ENCODE measurements at regions not wholly inside any gene's neighbourhood (a gene's known extent, or its start where the extent isn't known, plus 50 kb on each side); places are given as distances from the start of the nearest gene placed in this dataset.

DNA sequence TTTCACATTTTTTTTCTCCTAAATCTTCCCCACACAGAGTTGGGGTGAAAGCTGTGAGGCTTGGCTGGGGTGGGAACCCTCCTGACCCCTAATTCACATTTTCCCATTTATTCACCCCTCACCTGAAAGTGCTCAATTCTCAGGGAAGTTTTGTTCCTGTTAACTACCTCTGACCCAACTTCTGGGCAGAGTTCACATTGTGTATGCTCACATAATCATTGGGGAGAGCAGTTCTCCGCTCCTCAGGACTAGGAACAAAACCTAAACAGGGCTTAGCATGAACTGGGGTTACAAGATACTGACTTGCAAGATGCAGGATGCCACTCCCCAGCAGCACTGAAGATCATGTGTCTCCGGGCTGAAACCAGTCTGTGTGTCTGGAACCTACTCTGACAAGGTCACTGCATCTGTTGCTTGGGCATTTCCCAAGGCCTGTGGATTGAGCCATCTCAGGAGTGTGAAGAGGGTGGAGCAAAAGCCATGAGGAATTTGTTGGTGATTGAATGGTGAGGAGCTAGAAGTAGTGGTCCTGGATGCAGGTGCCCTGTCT, 258.1 kb upstream of the IGFBP3 start:
- DNase-seq, result no peak

DNA sequence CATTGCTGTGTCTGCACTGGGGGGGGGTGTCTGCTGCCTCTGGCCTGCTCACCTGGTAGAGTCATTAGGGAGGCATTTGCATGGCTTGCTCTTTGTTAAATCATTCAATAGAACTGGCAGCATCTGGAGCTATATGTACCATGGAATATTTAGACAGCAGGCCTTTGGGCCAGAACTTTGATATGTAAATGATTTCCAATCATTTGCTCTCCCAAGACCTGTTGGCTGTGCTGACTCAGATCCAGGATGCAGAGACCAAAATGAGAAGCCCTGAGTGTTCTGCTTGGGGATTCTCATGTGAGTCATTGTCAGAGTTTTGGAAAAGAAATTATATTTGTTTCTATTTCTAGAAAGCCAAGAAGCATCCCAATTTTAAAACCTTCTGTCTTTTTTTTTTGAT, 257.6 kb upstream of the IGFBP3 start:
- DNase-seq, result no peak

DNA sequence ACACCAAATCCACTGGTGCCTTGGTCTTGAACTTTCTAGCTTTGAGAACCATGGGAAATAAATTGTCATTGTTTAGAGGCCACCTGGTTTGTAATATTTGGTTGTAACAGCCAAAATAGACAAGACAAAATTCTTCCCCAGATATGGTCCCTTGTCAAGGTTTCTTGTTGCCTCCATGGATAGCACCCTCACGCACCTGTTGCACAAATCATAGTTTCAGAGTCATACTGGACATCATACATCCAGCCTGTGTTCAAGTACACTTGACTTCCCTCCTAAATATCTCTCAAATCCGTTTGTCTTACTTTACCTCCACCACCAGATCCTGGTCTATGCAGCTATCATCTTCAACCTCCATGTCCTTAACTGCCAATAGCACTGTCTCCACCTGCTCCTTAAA, 256.7 kb upstream of the IGFBP3 start:
- DNase-seq, result no peak

DNA sequence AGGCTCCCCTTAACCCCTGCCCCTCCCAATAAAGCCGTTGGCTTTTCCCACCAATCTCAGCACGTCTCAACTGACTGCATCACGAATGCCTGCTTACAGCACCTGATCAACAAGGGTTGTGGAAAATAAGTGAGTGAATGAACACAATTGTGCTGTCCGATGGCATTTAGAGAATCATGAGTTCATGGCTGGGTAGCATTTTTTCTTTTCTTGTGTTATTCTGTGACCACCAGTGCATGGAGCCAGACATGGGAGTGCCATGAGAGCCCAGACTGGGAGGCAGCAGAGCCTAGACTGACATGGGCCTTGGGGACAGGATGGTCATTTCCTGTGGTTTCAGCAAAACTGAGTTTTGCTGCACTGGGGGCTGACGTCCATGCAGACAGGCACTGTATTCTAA, 254.1 kb upstream of the IGFBP3 start:
- no peak for DNase-seq

DNA sequence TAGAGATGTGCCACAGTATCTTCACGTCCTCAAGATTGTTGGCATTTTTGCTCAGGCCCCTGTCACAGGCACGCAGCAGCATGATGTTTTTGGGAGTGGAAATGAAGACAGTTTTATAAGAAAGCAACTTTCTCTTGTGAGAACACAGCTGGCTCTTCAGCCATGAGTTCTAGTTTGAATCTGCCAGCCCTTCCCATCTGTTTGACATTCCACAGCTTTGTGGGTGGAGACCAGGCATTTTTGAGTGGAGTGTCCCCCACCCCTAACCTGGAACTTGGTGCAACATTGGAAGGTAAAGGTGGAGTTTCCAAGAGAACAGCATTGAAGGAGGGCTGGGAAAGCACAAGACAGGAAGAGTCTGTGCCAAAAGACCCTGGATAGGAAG, 253.1 kb upstream of the IGFBP3 start:
- no peak for DNase-seq

DNA sequence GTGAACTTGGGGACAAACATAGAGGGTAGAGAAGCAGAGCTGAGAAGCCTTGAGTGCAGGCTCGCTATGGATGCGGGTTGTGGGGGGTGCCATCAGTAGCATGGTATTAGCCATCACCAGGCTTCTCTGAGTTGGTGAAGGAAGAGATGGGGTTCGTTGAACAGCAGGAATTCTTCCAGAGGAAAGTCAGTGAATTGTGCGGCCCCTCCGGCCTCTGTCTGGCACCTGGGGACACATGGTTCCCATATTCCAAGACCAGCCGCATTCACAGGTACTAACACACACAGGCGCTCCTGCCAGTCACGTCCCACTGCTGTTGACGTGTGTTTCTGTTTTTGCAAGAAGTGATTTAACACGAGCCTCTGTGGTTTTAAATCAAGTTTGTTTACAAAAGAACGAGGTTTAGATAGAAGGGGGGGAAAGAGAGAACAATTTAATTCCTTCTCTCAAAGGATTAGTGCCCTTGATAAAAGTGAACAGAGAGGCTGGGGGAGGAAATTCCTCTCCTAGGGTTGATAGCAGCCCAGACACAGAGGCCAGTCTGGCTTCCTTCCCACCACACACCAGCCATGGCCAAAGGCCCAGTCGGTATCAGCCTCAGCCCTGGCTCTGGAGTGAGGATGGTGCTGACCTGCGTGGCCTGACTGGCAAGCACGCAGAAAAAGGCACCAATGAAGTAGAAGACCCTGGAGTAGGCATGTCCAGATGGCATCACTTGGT, 252.6 kb upstream of the IGFBP3 start:
- DNase-seq, result no peak

DNA sequence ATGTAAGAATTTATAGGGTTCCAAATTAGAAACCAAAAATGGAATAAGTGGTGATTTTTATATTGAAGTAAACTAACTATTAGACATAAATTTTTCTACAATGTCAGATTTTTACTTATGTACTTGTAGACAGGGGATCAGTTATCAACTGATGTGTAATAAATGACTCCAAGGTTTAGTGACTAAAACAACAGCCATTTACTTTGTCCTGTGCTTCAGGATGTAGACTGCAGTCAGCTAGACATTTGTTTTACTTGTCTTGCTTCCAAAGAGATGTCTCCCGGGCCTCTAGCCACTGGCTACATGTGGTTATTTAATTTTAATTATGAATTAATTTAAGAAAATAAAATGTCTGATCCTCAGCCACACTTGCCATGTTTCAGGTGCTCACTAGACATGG, 249.7 kb upstream of the IGFBP3 start:
- no peak for DNase-seq

DNA sequence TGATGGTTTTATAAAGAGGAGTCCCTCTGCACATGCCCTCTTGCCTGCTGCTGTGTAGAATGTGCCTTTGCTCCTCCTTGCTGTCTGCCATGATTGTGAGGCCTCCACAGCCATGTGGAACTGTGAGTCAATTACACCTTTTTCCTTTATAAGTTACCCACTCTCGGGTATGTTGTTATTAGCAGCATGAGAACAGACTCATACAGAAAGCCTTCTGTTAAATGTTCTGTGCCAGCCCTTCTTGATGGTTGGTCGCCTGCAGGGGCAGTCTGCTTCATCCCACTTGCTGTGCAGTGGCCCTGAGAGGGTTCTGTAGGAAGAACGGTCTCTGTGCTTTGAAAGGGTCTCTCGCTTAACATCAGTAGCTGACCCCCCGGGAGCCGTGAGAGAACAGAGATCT, 248.9 kb upstream of the IGFBP3 start:
- no peak for DNase-seq

DNA sequence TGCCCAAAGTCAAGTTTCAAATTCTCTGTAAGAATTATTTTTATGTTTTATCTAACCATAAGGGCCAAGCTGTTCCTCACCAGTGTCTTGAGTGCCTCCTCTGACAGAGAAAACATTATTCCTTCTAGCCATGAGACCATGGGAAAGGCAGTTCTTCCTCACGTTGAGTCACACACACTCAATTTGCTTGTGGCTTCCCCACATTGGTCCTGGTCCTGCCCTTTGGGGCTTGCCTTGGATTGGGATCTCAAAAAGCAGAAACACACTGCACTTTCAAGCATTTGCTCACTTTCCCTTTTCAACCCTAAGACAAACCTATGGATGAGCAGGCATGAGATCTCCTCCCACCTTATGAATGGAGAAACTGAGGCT, 248.3 kb upstream of the IGFBP3 start:
- DNase-seq, result no peak

DNA sequence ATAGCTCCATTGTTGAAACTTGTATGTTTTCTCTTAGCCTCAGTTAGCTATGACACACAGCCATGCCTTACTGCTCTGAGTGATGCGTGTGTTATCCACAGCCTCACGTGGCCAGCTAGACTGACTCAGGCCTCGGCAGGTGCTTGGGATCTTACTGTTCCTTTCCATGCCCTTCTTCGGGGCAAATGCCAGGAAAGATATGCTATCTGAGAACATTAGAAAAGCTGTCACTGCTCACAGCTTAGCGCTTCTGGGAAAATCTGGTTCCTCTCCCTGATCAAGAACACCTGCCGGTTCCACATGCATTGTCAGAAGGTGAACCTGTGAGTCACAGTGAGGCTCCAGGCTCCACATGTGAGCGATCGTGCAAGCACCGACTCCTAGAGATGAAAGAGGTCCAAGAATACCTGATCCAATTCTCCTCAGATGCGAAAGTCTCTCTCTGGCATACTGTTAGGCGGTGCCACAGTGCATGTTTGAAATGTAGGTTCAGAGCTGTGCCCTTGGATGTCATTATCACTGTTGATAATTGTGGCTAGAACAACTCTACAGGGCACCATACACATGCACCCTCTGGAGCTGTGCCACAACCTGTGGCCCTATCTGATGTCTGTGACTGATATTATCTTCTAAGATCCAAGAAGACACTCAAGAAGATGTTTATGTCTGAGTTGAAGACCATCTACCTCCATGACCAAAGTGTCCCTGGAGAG, 247.8 kb upstream of the IGFBP3 start:
- DNase-seq, result no peak

DNA sequence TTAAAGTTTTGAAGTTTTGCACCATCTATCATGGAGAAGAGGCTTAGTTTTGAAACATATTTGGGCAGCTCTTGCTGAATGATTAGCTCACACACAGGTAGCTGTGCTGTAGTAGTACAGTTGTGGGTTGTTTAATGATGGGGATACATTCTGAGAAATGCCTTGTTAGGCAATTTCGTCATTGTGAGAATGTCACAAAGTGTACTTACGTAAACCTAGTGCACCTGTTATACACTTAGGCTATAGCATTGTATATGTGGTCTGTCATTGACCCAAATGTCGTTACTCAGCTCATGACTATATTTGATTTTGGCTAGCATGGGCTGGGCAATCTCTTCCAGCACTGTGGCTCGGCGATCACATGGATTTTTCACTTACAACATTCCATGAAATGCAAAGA, 247.2 kb upstream of the IGFBP3 start:
- DNase-seq, result no peak

DNA sequence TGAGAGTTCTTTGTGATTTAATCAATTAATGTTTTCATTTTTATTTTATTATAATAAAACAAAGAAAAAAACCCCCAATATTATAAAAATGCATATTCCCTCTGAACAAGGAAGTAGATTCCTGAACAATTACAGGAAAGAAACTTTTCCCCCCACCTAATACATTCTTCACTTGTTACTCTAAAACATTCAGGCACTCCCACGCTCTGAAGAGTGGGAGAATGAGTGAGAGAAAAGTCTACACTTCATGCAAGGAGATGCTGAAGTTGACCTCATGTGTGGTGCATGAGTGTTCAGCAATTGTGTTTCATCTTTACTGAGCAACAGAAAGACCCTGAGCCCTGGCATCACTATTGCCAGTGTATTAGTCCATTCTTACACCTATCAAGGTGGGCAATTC, 244.2 kb upstream of the IGFBP3 start:
- no peak for DNase-seq

DNA sequence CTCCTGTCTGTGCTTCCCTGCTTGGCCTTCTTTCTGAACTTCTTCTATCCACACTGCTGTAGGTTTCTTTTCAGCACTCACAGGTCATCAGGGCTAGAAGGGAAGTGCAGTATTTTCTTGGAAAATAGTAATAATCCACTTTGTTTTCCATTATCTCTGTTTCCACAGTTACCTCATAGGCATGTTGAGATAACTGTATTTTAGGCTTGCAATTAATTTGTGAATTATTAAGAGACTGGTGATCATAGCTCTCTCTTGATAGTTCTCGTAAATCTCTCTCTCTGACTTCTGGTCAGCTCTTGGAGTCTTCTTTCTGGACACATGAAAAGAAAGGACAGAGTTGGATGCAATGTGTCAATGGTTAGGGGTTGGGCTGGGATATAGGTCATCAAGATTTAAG, 243.6 kb upstream of the IGFBP3 start:
- DNase-seq, result no peak

DNA sequence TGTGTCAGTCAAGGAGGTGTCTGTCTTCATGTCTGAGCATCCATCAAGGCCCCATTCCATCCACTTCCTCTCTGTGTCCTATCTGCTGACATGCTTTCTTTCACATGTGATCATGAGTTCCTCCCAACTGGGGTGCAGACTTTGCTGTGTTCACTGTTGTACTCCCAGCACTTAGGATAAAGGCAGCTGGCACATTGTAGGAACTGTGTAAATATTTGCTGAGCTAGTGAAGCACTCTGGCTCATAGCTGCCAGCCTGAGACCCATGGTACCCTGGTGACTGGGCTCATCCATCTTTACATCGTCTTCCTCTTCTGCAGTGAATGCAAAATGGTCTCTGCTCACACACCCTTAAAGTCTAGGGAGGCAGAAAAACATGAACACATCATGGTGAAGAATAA, 242.2 kb upstream of the IGFBP3 start:
- DNase-seq, result no peak

DNA sequence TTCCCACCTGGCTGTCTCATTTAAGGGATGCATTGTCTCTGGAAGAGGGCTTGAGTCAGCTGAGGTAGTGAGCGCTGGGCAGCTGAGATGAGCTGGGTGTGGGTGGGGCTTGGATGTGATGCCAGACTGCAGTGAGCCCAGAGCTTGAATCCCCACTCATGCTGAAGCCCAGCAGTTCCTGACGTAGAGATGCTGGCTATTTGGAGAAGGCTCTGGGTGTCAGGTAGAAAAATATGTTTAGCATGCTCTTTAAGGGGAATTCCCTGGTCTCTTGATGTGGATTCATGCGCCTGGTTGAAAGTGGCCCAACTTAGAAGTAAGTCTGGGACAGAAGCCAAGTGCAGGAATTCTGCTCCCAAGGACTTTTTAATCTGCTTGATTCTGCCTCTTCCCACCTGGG, 241.5 kb upstream of the IGFBP3 start:
- no peak for DNase-seq

DNA sequence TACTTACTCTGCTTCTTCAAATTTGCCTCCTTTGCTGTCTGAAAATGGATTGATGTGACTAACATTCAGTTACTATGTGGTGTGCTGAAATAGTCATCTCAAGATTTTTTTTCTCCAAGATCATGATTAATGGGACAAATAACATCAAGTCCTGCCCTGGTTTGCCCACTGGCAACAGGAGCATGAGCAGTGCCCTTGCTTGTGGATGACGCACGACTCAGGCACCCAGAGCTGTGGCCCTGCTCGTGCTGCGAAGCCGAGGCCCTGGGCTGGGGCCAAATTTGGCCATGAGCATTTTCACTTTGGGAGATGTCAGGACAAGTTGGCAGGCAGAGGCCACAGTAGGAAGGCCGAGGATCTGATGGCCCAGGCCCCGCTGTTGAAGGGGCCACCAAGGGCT, 239.8 kb upstream of the IGFBP3 start:
- DNase-seq, result no peak

DNA sequence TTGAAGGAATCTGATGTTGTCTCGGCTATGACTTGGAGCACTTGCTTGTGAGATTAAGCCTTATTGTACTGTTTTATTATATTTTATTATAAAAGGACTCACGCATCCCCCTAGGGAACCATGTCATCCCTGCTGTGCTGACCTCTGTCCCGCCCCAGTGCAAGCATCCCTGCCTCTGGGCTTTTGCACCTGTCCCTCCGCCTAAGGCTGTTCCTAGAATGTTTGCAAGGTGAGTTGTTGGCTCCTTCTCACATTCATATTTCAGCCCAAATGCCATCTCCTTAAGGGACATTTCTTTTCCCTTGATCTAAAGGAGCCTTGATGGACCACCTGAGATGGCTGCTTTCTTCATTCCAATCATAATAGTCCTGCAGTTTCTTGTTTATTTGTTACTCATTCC, 236.9 kb upstream of the IGFBP3 start:
- no peak for DNase-seq

DNA sequence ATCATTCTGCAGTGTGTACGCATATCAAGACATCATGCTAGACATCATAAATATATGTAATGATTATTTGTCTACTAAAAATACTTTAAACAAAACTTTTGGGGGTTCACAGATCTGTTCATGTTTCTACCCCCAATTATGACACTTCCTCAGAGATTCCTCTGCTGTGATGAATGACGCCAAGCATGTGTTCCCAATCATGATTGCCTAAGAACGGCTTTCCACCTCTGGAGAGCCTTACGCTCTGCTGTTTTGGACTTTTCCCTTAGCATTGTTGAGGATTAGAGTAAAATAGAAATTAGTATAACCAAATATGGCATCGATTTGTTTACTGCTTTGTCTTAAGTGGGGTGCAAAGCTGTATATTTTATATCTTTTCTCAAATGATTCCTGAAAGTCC, 236.3 kb upstream of the IGFBP3 start:
- DNase-seq, result no peak

DNA sequence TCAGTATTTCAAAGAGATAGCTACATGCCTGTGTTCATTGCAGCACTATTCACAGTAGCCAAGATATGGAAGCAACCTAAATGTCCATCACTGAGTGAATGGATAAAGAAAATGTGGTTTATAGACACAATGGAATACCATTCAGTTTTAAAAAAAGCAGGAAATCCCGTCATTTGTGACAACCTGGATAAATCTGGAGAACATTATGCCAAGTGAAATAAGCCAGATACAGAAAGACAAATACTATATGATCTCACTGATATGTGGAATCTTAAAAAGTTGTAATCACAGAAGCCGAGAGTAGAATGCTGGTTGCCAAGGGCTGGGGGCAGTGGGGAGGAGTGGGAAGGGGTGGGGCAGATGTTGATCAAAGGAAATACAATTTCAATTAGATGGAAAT, 235.8 kb upstream of the IGFBP3 start:
- DNase-seq, result no peak

DNA sequence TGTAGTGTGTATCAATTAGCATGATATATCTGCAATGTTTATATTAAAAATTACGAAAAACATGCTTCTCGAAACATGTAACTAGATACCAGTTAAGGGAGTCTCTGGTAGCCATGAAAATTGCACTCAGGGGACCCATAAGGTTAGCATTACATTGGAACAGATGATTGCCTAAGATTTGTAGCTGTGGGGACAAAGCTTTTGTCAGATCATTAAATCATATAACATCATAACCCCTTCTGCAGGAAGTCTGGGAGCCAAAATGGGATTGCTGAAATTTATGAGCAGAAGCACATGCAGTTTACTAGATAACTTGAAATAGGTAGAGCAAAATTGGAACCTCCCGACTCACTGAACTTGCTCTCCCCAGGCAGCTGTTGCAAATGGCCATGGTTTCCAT, 235.0 kb upstream of the IGFBP3 start:
- no peak for DNase-seq

DNA sequence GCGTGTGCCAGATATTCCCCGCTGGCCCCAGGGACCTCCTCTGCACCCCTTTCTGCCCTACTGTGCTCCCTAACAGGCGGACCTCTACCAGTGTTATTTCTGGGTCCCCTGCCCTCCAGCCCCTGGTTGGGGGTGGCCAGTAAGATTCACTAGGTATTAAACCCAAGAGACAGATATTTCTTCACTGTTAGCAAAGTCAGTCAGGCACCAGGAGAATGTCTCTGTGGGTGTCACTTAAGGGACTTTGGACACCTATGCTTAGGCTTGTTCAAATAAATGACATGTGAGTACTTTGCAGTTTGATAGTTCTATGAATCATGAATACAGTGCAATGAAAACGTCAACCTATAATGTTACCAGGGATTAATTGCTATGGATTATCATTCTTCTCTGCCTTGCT, 234.3 kb upstream of the IGFBP3 start:
- DNase-seq, result no peak

DNA sequence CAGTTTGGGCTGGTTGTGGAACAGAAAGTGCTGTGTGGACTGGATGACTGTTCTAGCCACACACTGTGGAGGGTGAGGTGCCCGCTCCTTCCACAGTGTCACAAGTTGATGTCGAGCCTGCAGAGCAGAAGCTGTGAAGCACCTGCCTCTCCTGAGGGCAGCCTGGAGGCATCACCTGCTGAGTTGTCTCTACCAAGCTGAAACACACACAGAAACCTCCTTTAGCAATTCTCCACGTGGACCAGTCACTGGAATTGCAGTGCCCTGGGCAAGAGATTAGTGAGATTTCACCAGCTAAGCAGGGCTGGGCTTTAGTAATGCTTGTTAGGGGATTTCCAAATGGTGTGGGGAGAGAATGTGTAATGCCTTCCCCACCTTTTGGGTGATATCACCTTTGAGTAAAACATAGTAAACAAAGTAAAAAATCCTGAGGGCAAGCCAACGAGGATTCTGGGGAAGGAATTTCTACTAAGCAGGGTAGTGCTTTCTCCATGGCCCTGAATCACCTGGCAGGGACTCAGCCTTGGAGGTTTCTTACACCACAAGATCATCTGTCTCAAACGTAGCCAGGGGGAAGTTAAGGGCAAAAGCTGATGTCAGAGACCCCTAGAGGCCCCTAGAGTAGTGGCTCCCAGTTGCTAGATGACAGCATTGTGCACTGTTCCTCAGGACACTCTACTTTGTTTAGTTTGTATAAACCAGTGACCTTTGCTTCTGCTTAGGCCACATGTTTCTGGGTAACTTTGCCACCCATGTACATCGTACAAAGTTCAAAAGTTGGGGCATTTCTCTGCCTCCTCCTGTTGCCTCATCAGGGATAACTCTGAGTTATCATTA, 233.1 kb upstream of the IGFBP3 start:
- DNase-seq, result no peak

DNA sequence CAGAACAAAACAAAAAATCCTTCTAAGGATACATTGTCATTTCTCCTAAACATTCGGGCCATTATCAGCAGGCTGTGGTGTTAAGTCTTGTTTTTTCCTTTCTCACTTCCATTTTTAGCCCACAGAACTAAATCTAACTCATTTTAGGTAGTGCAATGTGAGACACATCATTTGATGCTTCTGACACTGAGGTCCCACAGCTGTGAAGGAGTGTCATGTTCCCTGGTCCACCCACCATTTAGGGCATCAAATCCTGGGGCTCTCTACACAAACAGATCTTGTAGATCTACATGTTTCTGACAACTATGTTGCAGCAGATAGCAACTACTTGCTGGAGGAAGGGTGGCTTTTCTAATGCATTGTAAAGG, 232.5 kb upstream of the IGFBP3 start:
- DNase-seq, result no peak

DNA sequence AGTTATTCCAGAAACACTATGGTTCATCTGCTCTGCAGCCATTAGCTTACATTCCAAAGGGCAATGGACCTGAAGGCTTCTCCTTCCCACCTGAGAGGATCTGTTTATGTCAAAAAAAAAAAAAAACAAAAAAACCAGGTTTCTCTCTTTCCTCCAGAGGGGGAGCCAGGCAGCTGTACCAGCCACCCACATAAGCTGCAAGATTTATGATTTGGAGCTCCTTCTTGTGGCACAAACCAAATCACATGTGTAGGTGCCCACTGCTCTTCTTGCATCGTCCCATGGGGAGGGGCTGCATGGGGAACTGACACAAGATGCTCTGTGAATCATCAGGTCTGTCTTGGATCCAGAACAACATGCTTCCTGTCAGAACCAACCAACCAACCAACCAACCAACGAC, 231.6 kb upstream of the IGFBP3 start:
- DNase-seq, result no peak
